PC-3 (cell line): ENCODE measurements at regions not wholly inside any gene's neighbourhood (a gene's known extent, or its start where the extent isn't known, plus 50 kb on each side); places are given as distances from the start of the nearest gene placed in this dataset.

Source experiments
- ATAC-seq: fragments of 200-7000 bp; cut with Tn5 transposase; 2 replicates; pipeline ENCODE4 v1.9.1; 2020; ENCODE audit warnings: mild to moderate bottlenecking, moderate library complexity
- BruUV-seq: library from RNA; stranded (reverse); fragments of 400-500 nt; replicated peaks from 2 replicates; lab custom pipeline; 2021; lab: Mats Ljungman, UMichigan
- CTCF ChIA-PET: fragments of 300-600 bp; sonication (Branson Sonifier 250); formaldehyde crosslinking; loops from one replicate; lab custom pipeline; 2022; ENCODE audit warnings: antibody characterized with exemption; lab: Charles Lee
- POLR2A ChIA-PET: fragments of 300-600 bp; sonication (Branson Sonifier 250); formaldehyde crosslinking; loops from one replicate; lab custom pipeline; 2022; ENCODE audit warnings: antibody characterized with exemption; ENCODE audit not compliant: unreplicated experiment; lab: Charles Lee
- DNase-seq: peaks from one replicate; pipeline ENCODE4 v3.0.0-alpha.2; 2015
- H2AFZ ChIP-seq: fragments of 300-600 bp; sonication (generic); 2 replicates; pipeline ENCODE4 v1.6.0; 2016; ENCODE audit warnings: antibody characterized with exemption, low read length
- H3F3A ChIP-seq: fragments of 300-600 bp; sonication (generic); one replicate; pipeline ENCODE4 v1.6.0; 2017; ENCODE audit warnings: antibody characterized with exemption, low read length, control low read depth, mild to moderate bottlenecking; ENCODE audit not compliant: unreplicated experiment
- H3K27ac ChIP-seq: fragments of 300-600 bp; sonication (generic); 2 replicates; pipeline ENCODE4 v1.5.1; 2016; ENCODE audit warnings: mild to moderate bottlenecking, low read length
- H3K27me3 ChIP-seq: fragments of 300-600 bp; sonication (generic); 2 replicates; pipeline ENCODE4 v1.6.1; 2016; ENCODE audit warnings: low read length, mixed read lengths
- H3K36me3 ChIP-seq: fragments of 300-600 bp; sonication (generic); 2 replicates; pipeline ENCODE4 v1.6.1; 2016; ENCODE audit warnings: low read depth, mixed run types, low read length, mixed read lengths
- H3K4me1 ChIP-seq: fragments of 300-600 bp; sonication (generic); 2 replicates; pipeline ENCODE4 v1.5.1; 2016; ENCODE audit warnings: low read length; ENCODE audit not compliant: insufficient read depth
- H3K4me2 ChIP-seq: fragments of 300-600 bp; sonication (generic); 2 replicates; pipeline ENCODE4 v1.6.0; 2016; ENCODE audit warnings: low read length
- H3K4me3 ChIP-seq: fragments of 300-600 bp; sonication (generic); 2 replicates; pipeline ENCODE4 v1.5.1; 2016; ENCODE audit warnings: mild to moderate bottlenecking, low read length, mixed read lengths
- H3K79me2 ChIP-seq: fragments of 300-600 bp; sonication (generic); 2 replicates; pipeline ENCODE4 v1.6.1; 2017; ENCODE audit warnings: low read length, mixed read lengths
- H3K9ac ChIP-seq: fragments of 300-600 bp; sonication (generic); 2 replicates; pipeline ENCODE4 v1.6.0; 2016; ENCODE audit warnings: mild to moderate bottlenecking, low read length
- H3K9me2 ChIP-seq: fragments of 300-600 bp; sonication (generic); replicated peaks from 2 replicates; pipeline ENCODE4 v1.6.1; 2016; ENCODE audit warnings: mixed run types, low read length, mixed read lengths
- H3K9me3 ChIP-seq: fragments of 300-600 bp; sonication (generic); 2 replicates; pipeline ENCODE4 v1.6.1; 2016; ENCODE audit warnings: low read length, mixed read lengths
- H4K20me1 ChIP-seq: fragments of 300-600 bp; sonication (generic); 2 replicates; pipeline ENCODE4 v1.6.1; 2016; ENCODE audit warnings: low read length, mixed read lengths
- EZH2 ChIP-seq: fragments of 300-600 bp; sonication (generic); IDR thresholded peaks from one replicate; pipeline ENCODE4 v1.6.1; 2017; ENCODE audit warnings: antibody characterized with exemption, mild to moderate bottlenecking, low read length; ENCODE audit not compliant: unreplicated experiment
- EZH2phosphoT487 ChIP-seq: fragments of 300-600 bp; sonication (generic); IDR thresholded peaks from 2 replicates; pipeline ENCODE4 v1.6.1; 2018; ENCODE audit warnings: mild to moderate bottlenecking, antibody characterized with exemption, low read length, borderline replicate concordance
- intact Hi-C: fragments of 100-400 bp; cut with micrococcal nuclease; formaldehyde crosslinking; loops from 2 replicates; pipeline ENCODE4 v1.9.0; 2023
- TF ChIP-seq, protein P1 (sequence below): fragments of 300-600 bp; sonication (generic); conservative IDR thresholded peaks from 2 replicates; pipeline ENCODE4 v1.5.1; 2017; ENCODE audit warnings: antibody characterized with exemption, low read depth, mild to moderate bottlenecking, low read length

DNA sequence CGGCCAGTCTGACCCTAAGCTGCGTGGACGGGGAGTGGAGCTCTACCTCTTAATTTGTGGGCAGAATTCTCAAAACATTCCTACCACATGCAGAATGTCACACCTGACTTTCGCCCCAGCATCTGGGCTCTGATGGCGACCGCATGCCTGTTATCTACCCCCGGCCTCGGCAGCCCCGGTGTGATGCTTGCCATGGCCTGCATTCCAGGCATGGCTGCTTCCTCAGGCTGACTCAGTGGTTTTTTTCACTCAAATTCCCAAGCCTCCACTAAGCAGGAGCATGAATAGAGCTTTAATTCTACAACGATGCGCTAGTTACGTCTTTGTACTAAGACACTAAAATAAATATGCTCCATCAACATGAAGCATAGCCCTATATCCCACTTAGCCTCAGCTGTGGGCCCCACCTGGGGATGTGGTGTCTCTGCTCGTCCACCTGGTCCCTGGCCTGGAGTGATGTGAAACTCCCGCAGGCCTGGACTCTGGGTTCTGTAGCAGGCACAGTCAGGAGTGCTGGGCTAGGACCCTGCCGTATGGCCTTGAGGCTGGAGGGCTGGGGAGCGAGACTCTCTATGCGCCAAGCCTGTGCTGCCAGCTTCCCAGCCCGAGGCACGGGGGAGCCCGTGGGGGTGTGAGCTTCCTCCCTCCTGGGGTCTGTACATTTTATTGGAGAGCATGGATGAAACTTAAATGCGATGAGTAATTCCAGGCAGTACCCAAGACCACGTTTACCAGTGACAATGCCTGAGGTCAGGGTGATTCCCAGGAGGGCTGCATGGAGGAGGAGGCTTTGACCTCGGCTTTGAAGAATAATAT, 153.2 kb downstream of the CTTN start:
- no peaks in the 10 kb centered on the region for H3K27me3 ChIP-seq
- no peak overlapping the region for H3K9ac ChIP-seq
- no peaks in the 10 kb centered on the region for H3K36me3 ChIP-seq
- CTCF ChIA-PET, result interaction anchor here (0.6 kb wide), 1 partner anchor 68 kb away, joined by 9 read pairs; no protein-coding TSS in a partner anchor
- no peak overlapping the region for H3K4me3 ChIP-seq
- H2AFZ ChIP-seq, result no peak overlapping the region
- intact Hi-C loops, result no loop called here
- POLR2A ChIA-PET, result no interaction called here
- ATAC-seq (no peak), DNase-seq (no peak)
- H3K79me2 ChIP-seq, result no peaks in the 10 kb centered on the region
- H3K9me2 ChIP-seq, result no peaks in the 10 kb centered on the region
- H3K4me1 ChIP-seq, result peaks cover 22% of the 10 kb centered on the region
- no TSS peak for BruUV-seq
- H3K4me2 ChIP-seq, result no peak overlapping the region
- no peak for TF ChIP-seq EZH2phosphoT487
- H3K27ac ChIP-seq, result peak overlapping the region; percentile 11; the same call in 1 of the 2 replicates
- no peaks in the 10 kb centered on the region for H3K9me3 ChIP-seq
- 0 out of 2 replicates have a peak, but pooled peaks cover 4% of the 10 kb centered on the region for H4K20me1 ChIP-seq
- H3F3A ChIP-seq, result no peaks in the 10 kb centered on the region

DNA sequence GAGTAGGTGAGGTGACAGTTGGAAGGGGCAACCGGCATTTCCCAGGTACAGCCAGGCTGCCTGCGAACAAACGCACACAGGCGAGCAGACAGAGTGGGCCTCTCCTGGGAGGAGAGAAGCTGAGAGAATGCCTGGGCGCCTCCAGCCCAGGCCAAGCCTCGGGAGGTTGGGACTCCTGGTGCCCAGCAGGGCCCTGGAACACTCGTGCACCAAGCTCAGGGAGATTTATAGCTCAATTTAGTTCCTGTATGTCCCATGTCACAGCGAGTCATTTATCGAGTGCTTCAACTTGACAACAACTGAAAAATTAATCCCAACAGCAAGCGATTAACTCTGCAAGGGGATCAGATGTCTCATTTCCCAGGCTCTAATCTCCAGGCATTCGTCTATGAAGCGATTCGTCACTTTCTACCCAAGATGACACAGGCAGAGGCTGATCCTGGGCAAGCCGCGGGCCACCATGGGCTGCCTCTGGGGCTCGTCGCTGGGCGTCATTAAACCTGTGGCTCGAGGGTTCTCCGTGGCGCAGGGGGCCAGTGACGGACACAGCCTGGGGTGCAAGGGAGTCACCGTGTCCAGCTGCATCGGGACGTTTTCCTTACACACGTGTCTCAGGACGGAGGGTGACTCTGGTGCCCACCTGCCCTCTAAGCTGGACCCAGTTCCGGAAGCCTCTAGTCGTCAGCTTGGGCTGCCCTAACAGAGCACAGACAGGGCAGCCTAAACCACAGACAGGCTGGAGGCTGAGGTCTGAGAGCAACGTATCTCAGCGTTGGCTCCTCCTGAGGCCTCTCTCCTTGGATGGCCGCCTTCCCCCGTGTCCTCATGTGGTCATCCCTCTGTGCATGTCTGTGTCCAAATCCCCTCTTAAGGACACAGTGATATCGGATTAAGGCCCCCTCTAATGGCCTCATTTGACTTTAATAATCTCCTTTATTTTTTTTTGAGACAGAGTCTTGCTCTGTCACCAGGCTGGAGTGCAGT, 154.1 kb downstream of the CTTN start:
- no peaks in the 10 kb centered on the region for H3F3A ChIP-seq
- no peaks in the 10 kb centered on the region for H3K27me3 ChIP-seq
- no peak overlapping the region for H3K4me2 ChIP-seq
- H2AFZ ChIP-seq, result no peak overlapping the region
- H3K4me1 ChIP-seq, result peaks cover 27% of the 10 kb centered on the region
- DNase-seq, result peak; percentile 35
- H3K79me2 ChIP-seq, result no peaks in the 10 kb centered on the region
- H4K20me1 ChIP-seq, result 0 out of 2 replicates have a peak, but pooled peaks cover 4% of the 10 kb centered on the region
- H3K9me2 ChIP-seq, result no peaks in the 10 kb centered on the region
- no peaks in the 10 kb centered on the region for H3K9me3 ChIP-seq
- H3K4me3 ChIP-seq, result no peak overlapping the region
- ATAC-seq, result peak; percentile 6; the same call in 1 of the 2 replicates
- intact Hi-C loops, result no loop called here
- H3K27ac ChIP-seq, result peak overlapping the region; percentile 11; the same call in 1 of the 2 replicates
- TF ChIP-seq EZH2phosphoT487 (no peak), EZH2 (no peak)
- TF ChIP-seq, protein P1, sequence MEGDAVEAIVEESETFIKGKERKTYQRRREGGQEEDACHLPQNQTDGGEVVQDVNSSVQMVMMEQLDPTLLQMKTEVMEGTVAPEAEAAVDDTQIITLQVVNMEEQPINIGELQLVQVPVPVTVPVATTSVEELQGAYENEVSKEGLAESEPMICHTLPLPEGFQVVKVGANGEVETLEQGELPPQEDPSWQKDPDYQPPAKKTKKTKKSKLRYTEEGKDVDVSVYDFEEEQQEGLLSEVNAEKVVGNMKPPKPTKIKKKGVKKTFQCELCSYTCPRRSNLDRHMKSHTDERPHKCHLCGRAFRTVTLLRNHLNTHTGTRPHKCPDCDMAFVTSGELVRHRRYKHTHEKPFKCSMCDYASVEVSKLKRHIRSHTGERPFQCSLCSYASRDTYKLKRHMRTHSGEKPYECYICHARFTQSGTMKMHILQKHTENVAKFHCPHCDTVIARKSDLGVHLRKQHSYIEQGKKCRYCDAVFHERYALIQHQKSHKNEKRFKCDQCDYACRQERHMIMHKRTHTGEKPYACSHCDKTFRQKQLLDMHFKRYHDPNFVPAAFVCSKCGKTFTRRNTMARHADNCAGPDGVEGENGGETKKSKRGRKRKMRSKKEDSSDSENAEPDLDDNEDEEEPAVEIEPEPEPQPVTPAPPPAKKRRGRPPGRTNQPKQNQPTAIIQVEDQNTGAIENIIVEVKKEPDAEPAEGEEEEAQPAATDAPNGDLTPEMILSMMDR, result no peak
- ChIA-PET CTCF (interaction anchor here (0.6 kb wide), 1 partner anchor 69 kb away, joined by 9 read pairs; no protein-coding TSS in a partner anchor), POLR2A (no interaction called here)
- no TSS peak for BruUV-seq
- H3K9ac ChIP-seq, result no peak overlapping the region
- no peaks in the 10 kb centered on the region for H3K36me3 ChIP-seq

GRCh38 chr11:70555078-70555477, 156.7 kb downstream of the CTTN start:
- no peaks in the 10 kb centered on the region for H3K9me2 ChIP-seq
- intact Hi-C loops, result no loop called here
- no peaks in the 10 kb centered on the region for H3K36me3 ChIP-seq
- H3F3A ChIP-seq, result no peaks in the 10 kb centered on the region
- H3K4me3 ChIP-seq, result no peak overlapping the region
- peaks cover 38% of the 10 kb centered on the region for H3K4me1 ChIP-seq
- no peaks in the 10 kb centered on the region for H3K79me2 ChIP-seq
- H3K27me3 ChIP-seq, result no peaks in the 10 kb centered on the region
- ATAC-seq (no peak), DNase-seq (no peak)
- H2AFZ ChIP-seq, result no peak overlapping the region
- no TSS peak for BruUV-seq
- no peak for TF ChIP-seq EZH2phosphoT487
- CTCF ChIA-PET, result interaction anchor here (0.6 kb wide), 1 partner anchor 87 kb away, joined by 4 read pairs; no protein-coding TSS in a partner anchor
- H3K9ac ChIP-seq, result no peak overlapping the region
- H3K27ac ChIP-seq, result no peak overlapping the region
- H3K9me3 ChIP-seq, result no peaks in the 10 kb centered on the region
- 0 out of 2 replicates have a peak, but pooled peaks cover 4% of the 10 kb centered on the region for H4K20me1 ChIP-seq
- POLR2A ChIA-PET, result no interaction called here
- no peak overlapping the region for H3K4me2 ChIP-seq
